HG03575 (cell line): ENCODE measurements at regions not wholly inside any gene's neighbourhood (a gene's known extent, or its start where the extent isn't known, plus 50 kb on each side); places are given as distances from the start of the nearest gene placed in this dataset.
"Not testable (repeated sequence)": the region's sequence is repeated elsewhere in the genome, so short reads cannot be mapped to it uniquely, and the experiment has no call there.

ENCODE experiments used
- ATAC-seq: cut with Tn5 transposase; IDR thresholded peaks from one replicate; pipeline ENCODE4 v1.9.1; 2021; ENCODE audit not compliant: unreplicated experiment, insufficient number of reproducible peaks, low FRiP score; ENCODE audit errors: extremely low read depth

DNA sequence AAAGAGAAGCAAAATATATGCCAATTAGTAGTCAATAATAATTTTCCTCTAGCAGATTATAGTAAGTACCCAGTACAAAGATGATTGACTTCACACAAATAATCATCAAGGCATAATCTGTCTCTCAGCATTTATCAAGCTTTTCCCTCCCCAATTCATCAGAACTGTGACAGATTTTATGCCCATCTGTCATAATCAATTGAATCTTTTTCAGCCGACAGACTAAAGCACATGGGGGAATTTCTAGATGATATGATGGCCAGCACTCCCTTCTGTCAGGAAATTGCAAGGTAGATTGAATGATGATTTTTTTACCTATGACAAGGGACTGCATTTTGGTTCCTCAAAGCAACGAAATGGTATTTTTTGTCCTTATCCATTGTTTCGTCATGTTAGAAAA is 227.1 kb upstream of the CYLC2 start:
- no peak for ATAC-seq

- no peak for ATAC-seq
These were observed 228.1 kb upstream of the CYLC2 start for GRCh38 chr9:102767076-102767475.

- ATAC-seq = no peak
These were observed 254.6 kb upstream of the CYLC2 start for GRCh38 chr9:102740578-102740977.

GRCh38 chr9:102728946-102729345 is 266.2 kb upstream of the CYLC2 start:
- no peak for ATAC-seq

DNA sequence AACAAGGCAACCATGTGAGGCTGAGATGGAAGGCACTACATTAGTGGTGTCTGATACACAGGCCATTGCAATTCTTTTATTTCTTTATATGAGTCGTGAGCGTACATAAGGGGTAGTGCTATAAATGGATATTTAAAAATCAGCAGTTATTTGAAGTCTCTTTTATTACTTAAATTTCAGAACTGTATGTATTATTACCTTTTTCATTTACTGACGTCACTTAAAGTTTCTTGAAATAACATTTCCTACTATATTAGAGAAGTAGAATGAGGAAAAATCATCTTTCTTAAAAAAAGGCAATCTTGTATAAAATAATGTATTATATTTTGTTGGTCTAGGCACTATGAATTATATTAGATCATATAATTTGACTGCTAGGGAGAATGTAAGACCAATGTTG is 280.9 kb upstream of the CYLC2 start:
- ATAC-seq = no peak

DNA sequence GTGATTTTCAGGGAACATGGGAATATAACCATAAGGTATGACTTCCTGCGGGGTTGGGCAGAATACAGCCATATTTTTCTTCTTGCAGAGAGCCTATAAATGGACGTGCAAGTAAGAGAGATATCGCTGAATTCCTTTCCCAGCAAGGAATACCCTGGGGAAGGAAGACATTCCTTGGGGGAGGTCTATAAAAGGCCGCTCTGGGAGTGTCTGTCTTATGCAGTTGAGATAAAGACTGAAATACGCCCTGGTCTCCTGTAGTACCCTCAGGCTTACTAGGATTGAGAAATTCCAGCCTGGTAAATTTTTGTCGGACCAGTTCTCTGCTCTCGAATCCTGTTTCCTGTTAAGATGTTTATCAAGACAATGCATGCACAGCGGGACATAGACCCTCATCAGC is 282.2 kb upstream of the CYLC2 start:
- not testable (repeated sequence) for ATAC-seq

GRCh38 chr9:102700936-102701335 is 294.2 kb upstream of the CYLC2 start:
- ATAC-seq = no peak

DNA sequence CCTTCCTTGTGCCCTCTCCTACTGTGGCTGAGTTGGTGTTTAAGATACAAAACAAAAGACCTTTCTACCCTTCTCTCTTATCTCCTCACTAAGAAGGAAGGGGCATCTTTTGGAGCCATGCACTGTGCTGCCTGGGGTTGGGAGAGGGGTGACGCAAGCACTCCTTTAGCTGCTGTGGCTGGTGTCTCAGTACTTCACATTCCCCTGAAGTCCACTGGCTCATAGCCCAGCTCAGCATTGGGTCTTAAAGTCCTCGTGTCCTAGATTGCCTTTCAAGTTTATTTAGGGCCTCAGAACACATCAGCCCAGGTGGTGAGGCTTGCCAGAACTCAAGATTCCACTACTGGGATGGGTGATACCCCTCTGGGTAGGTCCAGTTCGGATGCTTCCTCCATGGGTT is 325.9 kb upstream of the CYLC2 start:
- ATAC-seq = no peak

DNA sequence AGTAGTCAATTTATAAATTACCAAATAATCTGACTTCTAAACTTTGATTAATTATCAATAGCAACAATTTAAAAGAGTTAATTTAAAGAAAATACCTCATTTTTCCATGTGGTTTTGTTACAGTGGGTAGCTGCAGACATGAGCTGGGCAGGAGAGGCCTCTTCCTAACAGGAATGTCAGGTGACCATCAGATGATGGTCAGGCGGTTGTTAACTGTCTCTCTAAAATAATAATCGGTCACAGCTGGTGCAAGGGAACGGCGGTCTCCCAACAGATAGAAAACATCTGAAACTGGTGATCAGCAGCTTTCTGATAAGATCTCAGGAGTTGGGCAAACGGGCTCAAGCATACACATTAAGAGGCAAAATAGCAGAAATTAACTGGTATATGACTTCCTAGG is 342.7 kb upstream of the CYLC2 start:
- no peak for ATAC-seq

DNA sequence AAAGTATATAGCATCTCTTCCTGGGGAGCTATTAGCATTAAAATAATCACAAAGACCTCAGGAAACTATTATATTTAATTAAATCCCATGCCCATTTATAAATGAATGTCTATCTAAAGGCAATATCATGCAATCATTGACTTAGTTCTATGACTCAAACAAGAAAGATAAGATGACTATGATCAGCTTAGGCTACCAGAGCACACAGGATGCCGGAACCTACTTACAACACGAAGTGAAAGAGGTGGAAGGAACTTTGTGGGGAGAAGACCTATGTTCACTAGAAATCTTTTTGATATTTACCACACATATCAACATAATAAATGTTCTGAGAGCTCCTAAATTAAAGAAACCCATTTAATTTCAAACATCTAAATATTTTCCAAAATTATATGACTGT is 344.2 kb upstream of the CYLC2 start:
- ATAC-seq = no peak

DNA sequence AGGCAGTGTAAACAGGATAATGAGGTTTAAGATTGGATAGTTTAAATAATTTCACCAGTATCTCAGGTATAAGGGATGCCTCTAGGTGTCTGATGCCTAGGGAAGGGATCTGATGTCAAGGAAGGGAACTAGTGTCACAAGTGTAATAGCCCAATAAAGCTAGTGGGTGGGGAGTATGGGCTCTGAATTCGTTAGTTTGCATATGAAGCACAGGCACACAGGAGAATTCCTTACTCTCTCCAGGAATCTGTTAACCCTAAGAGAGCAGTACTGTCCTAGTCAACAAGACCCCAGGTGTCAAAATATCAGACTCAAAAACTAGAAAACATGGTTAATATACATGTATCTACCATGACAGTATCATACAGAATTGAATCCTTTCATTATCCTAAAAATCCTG is 352.5 kb upstream of the CYLC2 start:
- ATAC-seq = no peak

DNA sequence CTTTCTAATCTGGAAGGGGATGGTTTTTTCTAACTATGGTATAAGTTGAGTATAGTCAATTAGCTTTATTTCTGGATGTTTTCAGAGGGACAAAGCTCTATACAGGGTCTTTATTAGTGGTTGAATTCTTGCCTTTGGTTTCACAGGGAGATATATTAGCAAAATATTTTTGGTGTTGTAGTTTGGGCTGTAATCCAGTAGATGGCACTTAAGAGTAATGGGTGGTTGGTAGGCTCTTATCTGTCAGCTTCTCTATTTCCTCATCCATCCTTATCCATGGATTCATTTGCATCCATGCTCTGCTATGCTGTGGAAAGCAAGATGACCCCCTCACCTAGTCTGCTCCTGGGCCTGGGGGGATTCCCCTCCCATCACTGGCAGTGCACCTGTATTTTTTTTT is 363.6 kb upstream of the CYLC2 start:
- no peak for ATAC-seq

DNA sequence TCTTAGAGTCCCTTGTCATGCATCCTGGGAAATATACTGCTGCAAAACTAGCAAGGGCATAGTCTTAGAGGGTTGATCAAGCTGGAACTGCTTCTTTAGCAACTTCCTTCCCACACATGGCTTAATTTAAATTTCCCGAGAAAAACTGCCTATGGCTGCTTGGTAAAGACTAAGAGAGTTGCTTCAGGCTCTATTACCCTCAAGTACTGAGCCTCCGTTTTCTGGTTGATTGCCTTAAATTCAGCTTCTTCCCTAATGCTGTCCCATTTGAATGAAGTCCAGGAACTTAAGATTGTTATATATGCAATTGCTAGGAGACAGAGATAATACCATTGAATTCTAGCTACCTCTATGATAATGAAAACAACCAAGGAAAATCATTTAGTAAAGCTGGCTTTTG is 385.7 kb upstream of the CYLC2 start:
- no peak for ATAC-seq

GRCh38 chr9:102603198-102604195 is 391.6 kb upstream of the CYLC2 start:
- ATAC-seq = not testable (repeated sequence)

DNA sequence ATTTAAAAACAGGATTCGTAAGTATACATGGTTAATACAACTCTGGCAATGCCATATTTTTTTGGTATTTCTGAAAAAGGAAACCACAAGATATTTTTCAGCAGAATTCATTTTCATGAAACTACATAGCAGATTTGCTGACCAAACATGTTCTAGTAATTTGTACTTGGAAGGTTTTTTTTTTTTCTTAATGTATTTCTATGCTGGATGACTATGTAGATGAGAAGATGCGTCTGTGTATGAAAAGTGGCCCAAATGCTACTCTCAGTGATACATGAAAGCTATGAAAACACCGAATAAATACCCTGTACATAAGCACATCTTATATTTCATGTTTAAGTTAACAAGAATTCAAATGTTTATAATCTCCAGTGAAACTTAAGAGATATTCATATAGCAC is 400.9 kb upstream of the CYLC2 start:
- ATAC-seq = no peak

GRCh38 chr9:102587281-102587680 is 407.9 kb upstream of the CYLC2 start:
- no peak for ATAC-seq

DNA sequence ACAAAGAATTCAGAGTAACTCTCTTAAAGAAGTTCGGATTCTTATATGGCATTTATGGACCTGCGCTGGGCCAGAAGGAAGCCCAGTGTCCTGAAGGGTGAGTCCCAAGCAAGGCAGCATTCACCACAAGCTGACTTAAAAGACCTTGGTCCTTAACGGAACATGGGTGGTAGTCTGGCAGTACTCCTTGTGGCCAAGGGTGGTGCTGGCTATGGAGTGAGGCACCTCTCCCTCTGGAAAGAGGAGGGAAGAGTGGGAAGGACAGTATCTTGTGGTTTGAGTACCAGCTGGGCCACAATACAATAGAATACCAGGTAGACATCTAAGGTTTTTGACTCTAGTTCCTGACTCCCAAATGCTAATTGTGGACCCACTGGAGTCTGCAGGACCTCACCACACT is 425.7 kb upstream of the CYLC2 start:
- ATAC-seq = no peak

DNA sequence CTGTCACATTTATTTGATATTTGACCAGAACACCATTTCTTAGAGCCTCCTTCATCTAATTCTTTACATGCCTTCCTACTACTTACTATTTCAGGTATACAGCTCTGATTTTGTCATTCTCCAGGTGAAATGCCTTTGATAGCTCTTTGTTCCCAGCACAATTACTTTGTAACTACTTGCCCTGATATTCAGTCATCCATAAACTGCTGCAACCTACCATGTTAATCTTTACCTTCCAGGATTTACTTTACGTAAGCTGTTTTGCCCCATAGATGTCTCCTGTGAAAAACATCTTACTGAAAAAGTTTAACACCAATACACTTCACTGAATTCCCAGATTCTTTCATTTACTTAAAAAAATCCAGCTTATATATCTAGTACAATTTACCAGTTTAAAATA is 443.8 kb upstream of the CYLC2 start:
- ATAC-seq = no peak

DNA sequence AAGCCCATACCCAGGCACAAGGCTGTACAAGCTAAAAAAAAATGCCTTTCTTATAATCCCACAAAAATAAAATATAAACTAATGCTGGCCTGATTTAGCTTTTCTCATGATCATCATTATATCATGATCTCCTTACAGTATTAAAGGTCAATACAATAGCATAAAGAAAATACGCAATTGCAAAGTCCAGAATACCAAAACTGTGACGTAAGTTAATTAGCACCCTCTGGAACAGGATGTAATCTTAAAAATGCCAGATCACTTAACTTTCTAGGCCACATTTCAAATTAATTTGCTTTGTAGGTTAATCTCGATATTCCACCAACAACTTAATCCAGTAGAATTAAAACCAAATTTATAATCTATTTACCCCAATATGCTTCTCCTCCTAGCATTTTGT is 444.2 kb upstream of the CYLC2 start:
- no peak for ATAC-seq

- no peak for ATAC-seq
These were observed 444.9 kb upstream of the CYLC2 start for GRCh38 chr9:102550266-102550665.

- no peak for ATAC-seq
These were observed 461.1 kb upstream of the CYLC2 start for GRCh38 chr9:102534031-102534430.
